Activated effector memory CD4-positive, alpha-beta T cell treated with Interleukin-2 at 50 U/mL for 16 hours (primary cell): ENCODE measurements at regions not wholly inside any gene's neighbourhood (a gene's known extent, or its start where the extent isn't known, plus 50 kb on each side); places are given as distances from the start of the nearest gene placed in this dataset.
"Not testable (repeated sequence)": the region's sequence is repeated elsewhere in the genome, so short reads cannot be mapped to it uniquely, and the experiment has no call there.

Experiments used
- DNase-seq: peaks from one replicate; pipeline ENCODE4 v3.0.0-alpha.2; 2020

GRCh38 chr5:163569284-163569683, 63.9 kb downstream of the MAT2B start:
- DNase-seq, result no peak

- DNase-seq, result no peak
These were observed 66.3 kb downstream of the MAT2B start for GRCh38 chr5:163571744-163572143.

DNA sequence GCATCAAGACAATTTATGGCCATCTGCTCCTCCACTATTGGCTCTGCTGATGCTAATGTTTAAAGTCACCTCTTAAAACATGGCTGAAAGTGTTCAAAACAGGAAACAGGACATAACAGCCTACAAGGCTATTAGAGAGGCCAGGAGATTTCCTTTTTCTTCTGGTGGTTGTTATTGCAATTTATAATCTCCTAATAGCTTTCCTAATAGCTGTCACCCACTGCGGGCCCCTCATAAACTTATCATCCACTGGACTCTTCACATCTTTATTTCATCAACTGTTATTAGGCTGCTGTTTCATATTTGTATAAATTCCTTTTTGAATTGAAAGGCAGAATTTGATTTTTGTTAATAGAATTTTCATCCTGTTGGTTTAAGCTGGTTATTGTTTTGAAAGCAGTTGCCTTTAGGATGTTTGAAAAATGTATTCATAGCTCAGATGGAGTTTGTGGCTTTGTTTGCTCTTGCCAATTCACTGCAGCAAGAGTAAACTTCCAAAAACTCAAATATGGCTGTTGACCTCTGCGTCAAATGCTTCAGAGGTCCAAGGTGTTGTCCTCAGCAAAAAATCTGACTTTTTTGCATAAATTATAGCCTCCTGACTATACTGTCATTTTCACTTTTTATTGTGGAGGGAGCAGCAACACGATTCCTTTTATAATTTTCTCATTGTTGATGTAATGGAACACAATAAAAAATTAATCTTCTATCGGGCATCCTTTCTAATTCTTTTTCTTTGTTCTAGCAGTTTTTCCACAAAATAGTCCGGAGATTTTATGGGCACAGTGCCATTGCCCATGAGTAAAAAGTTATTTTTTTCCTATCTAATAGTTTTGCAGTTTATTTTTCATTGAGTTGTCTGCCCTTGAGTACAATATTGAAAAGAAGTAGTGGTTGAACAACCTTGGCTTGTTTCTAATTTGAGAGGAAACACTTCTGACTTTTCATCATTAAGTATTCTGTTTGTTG, 69.3 kb downstream of the MAT2B start:
- no peak for DNase-seq

DNA sequence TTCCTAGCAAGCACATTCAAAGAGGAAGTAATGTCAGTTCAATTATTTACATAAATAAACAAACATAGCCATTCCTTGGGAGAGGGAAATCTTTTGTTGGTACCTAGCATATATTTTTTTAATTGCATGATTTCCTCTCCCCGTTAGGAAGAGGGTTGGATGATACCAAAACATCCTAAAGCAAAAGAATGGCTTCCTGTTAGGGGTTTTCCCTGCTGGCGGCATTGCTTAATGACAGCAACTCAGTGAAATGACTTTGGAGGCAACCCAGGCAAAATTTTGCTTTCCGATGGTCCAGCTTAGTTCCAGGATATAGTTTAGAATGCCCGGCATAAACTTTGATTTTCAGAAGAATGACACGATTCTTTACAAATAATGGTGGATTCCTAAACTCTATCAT, 73.2 kb downstream of the MAT2B start:
- DNase-seq, result no peak

GRCh38 chr5:163579729-163580128, 74.3 kb downstream of the MAT2B start:
- DNase-seq, result no peak

GRCh38 chr5:163580516-163580915, 75.1 kb downstream of the MAT2B start:
- DNase-seq, result no peak

DNA sequence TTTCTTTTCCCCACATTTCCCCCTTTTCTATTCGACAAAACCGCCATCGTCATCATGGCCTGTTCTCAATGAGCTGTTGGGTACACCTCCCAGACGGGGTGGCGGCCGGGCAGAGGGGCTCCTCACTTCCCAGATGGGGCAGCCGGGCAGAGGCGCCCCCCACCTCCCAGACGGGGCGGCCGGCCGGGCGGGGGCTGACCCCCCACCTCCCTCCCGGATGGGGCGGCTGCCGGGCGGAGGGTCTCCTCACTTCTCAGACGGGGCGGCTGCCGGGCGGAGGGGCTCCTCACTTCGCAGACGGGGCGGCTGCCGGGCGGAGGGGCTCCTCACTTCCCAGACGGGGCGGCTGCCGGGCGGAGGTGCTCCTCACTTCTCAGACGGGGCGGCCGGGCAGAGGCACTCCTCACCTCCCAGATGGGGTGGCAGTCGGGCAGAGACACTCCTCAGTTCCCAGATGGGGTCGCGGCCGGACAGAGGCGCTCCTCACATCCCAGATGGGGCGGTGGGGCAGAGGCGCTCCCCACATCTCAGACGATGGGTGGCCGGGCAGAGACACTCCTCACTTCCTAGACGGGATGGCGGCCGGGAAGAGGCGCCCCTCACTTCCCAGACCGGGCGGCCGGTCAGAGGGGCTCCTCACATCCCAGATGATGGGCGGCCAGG, 78.2 kb downstream of the MAT2B start:
- DNase-seq, result not testable (repeated sequence)

DNA sequence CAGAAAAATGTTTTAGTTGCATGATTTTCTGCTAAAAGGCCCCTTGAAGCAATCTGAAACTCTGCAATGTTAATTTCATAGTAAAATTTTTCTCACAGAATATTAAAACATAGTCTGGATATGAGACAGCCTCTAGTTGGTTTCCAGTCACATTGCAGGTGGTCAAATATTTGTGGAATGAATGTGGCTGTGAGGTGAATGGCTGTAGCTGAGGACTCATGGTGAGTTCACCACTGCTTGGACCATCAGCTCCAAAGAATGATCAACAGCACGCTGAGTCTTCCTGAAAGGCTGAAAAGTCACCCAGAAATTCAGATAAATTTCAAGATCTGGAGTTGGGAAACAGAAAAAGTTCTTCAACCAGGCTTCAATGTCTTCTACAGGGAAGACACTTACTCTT, 79.8 kb downstream of the MAT2B start:
- DNase-seq, result no peak

DNA sequence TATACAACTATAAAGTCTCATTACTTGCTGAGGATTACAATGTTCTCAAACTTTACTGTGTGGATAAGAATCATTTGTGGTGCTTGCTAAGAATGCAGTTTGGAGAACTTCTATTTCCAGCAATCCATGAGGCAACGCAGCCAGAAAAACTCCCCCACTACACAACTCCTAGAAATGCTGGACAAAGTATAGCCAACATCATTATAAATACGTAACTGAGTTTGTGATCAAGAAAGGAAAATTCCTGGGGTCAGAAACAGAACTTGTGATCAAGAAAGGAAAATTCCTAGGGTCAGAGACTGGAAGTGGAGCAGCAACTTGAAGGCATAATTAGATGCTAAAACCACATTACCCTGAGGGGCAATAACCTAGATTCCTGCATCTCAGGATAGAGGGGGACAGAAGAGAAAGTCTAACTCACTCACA, 81.1 kb downstream of the MAT2B start:
- no peak for DNase-seq

GRCh38 chr5:163594951-163595350, 89.5 kb downstream of the MAT2B start:
- no peak for DNase-seq

DNA sequence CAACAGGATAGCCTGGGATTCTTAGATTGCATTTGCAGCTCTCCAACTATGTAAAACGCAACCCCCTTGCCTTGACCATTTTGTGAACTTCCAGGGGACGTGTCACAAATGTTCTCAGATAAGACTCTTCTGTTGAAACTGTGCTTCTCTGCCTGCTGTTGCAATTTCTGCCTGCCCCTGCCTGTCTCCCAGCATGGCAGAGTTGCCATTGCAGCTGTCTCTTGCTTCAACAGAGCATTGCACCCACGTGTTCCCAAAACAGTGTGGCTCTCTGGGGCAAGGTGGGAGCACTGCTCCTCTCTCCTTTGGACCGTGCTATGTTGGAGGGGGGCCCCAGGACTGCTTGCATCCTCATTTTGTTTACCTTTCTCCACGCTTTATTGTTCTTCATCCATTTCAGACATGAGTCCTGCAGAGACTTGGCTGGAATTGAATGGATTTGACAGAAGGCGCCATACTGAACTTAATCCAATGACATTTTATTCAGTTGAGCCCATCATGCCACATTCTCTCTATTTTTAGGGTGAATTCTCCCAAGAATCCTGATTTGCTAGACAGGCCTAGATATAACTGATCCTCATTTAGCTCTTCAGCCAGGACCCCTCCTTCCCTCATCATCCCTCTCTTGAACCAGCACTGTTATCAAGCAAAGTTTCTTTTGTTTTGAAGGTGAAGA, 90.7 kb downstream of the MAT2B start:
- DNase-seq, result no peak

GRCh38 chr5:163596608-163597315, 91.3 kb downstream of the MAT2B start:
- DNase-seq, result no peak

- DNase-seq, result no peak
These were observed 98.6 kb downstream of the MAT2B start for GRCh38 chr5:163604013-163604412.

- no peak for DNase-seq
These were observed 101.8 kb downstream of the MAT2B start for GRCh38 chr5:163607256-163607655.

GRCh38 chr5:163608621-163609020, 103.2 kb downstream of the MAT2B start:
- DNase-seq, result no peak

DNA sequence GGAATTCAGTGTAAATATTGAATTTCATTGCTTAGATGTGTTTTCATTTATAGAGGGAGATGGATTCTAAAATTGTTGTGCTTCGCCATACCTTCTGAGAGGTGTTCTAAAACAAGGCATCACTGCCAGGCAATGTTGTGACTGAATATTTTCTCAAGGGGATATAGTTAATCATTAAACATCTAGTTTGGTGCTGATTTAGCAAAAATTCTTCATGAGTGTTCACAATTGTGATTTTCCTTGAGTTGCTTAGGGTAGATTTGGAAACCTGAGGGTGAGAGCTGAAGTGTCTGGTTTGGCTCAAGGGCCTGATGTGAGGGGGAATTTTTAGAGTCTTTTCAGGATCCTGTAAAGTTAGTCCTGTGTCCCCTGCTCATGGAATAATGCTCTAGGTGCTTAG, 104.5 kb downstream of the MAT2B start:
- no peak for DNase-seq

DNA sequence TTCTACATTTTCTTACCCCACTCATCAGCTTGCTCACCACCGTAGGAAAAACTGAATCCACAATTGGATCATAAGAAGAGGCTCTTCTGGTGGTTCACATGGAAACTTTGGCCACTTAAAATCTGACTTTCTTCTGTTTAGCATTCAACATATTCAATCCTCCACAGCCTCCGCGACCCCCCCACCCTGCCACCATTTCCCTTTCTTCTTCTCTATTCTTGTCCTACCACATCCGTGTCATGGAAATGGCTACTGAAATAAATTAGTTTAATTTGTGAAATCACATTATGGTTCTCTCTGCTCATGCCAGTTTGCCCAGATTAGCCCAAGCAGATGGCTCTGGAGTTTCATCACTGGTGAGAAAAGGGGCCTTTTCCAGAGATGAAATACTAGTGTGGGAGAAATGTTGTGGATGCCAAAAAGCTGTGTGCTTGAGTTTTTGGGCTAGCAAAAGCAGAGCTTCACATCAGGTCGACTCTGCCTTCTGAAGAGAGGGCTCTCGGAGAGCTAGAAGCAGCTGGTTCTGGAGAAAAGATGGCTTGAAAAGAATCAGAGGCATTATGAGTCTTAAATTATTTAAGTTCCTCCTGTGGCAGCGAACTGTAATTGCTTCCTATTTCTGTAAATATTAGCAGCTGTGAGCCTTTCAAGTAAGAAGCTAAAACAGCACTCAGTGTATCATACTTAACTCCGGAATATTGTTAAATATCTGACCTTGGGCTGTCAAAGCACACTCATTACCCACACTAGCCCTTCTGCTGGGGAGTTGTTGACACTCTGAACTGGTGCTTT, 107.1 kb downstream of the MAT2B start:
- DNase-seq, result no peak

GRCh38 chr5:163613150-163613442, 107.7 kb downstream of the MAT2B start:
- no peak for DNase-seq

GRCh38 chr5:163614787-163615186, 109.4 kb downstream of the MAT2B start:
- no peak for DNase-seq

DNA sequence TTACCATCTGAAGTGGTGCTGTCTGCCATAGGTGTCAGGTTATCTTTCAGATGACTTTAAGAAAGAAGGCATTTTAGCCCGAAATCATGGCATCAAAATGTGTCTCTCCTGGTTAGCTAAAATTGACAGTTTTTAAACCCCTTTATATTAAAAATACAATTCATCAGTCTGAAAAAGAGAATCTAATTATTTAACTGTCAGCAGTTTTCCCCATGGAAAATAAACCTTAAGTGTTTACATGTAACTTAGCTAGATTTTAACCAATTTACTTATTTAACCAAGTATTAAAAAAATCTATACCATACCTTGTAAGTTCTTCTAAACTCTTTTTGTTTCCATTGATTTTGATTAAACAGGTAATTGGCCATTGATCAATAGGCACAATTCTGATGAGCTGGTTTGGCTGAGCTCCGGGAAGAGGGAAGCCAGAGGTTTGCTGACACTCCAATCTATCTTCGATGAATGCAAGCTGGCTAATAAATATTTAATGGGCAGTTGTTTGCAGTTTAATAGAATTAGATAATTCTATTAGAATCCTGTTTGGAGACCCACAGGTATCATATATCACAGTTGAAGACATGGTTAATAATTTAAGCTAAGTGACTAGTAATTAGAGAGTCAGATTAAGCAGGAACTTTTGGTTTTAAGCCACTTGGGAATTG, 114.0 kb downstream of the MAT2B start:
- no peak for DNase-seq

- no peak for DNase-seq
These were observed 114.5 kb downstream of the MAT2B start for GRCh38 chr5:163619951-163620350.

DNA sequence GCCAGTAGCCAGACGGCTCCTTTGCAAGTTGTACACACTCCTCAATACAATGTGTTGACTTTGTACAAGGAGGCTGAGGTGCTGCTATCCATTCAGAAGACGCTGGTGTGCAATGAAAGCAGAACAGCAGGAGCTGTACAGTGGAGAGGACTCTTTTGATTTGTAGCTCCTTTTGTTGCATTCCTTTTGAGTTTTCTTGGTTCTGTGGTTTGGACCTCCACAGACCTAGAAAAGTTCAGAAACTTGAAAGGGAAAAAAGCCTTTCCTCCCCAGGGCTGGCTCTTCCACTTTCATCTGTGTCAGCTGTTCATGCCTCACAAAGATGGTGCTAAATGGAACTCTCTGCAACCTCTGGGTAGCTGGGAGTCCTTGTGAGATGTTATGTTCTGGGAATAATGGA, 117.4 kb downstream of the MAT2B start:
- no peak for DNase-seq
